GM19043 (cell line): ENCODE measurements at regions not wholly inside any gene's neighbourhood (a gene's known extent, or its start where the extent isn't known, plus 50 kb on each side); places are given as distances from the start of the nearest gene placed in this dataset.

Experiments used
- ATAC-seq: cut with Tn5 transposase; IDR thresholded peaks from one replicate; pipeline ENCODE4 v1.9.1; 2021; ENCODE audit warnings: low read depth; ENCODE audit not compliant: unreplicated experiment

GRCh38 chr16:79309606-79310005 is 290.9 kb downstream of the MAF start:
- ATAC-seq: no peak

GRCh38 chr16:79307214-79307613 is 293.3 kb downstream of the MAF start:
- no peak for ATAC-seq

- ATAC-seq: no peak
These were observed 295.5 kb downstream of the MAF start for GRCh38 chr16:79305074-79305473.

GRCh38 chr16:79303959-79304387 is 296.6 kb downstream of the MAF start:
- no peak for ATAC-seq

- no peak for ATAC-seq
These were observed 297.3 kb downstream of the MAF start for GRCh38 chr16:79303206-79303605.

GRCh38 chr16:79302731-79303130 is 297.8 kb downstream of the MAF start:
- no peak for ATAC-seq

- no peak for ATAC-seq
These were observed 299.5 kb downstream of the MAF start for GRCh38 chr16:79301051-79301450.

- ATAC-seq: no peak
These were observed 301.4 kb downstream of the MAF start for GRCh38 chr16:79298894-79299799.

GRCh38 chr16:79298476-79298875 is 302.1 kb downstream of the MAF start:
- ATAC-seq: no peak

GRCh38 chr16:79297805-79298204 is 302.7 kb downstream of the MAF start:
- no peak for ATAC-seq

GRCh38 chr16:79297296-79297695 is 303.2 kb downstream of the MAF start:
- ATAC-seq: no peak

- no peak for ATAC-seq
These were observed 304.0 kb downstream of the MAF start for GRCh38 chr16:79296491-79296890.

GRCh38 chr16:79295746-79296145 is 304.8 kb downstream of the MAF start:
- no peak for ATAC-seq

- ATAC-seq: no peak
These were observed 305.4 kb downstream of the MAF start for GRCh38 chr16:79295162-79295561.

GRCh38 chr16:79294568-79294967 is 306.0 kb downstream of the MAF start:
- ATAC-seq: no peak

GRCh38 chr16:79293836-79294460 is 306.6 kb downstream of the MAF start:
- ATAC-seq: no peak

- ATAC-seq: no peak
These were observed 312.5 kb downstream of the MAF start for GRCh38 chr16:79288066-79288465.

GRCh38 chr16:79287424-79287917 is 313.1 kb downstream of the MAF start:
- peak; percentile 11 for ATAC-seq

- peak; percentile 93 for ATAC-seq
These were observed 313.7 kb downstream of the MAF start for GRCh38 chr16:79286646-79287423.

GRCh38 chr16:79284766-79285165 is 315.8 kb downstream of the MAF start:
- no peak for ATAC-seq

GRCh38 chr16:79283578-79283977 is 317.0 kb downstream of the MAF start:
- ATAC-seq: no peak
